GM23338 (cell line): ENCODE measurements at regions not wholly inside any gene's neighbourhood (a gene's known extent, or its start where the extent isn't known, plus 50 kb on each side); places are given as distances from the start of the nearest gene placed in this dataset.

Source experiments
- ATAC-seq: fragments of 200-7000 bp; cut with Tn5 transposase; 3 replicates; pipeline ENCODE4 v1.9.1; 2020
- DNase-seq: peaks from one replicate; pipeline ENCODE4 v3.0.0-alpha.2; 2015; ENCODE audit warnings: low spot score
- H2AFZ ChIP-seq: fragments of 200-600 bp; sonication (generic); 2 replicates; pipeline ENCODE4 v1.8.0; 2016; ENCODE audit warnings: antibody characterized with exemption, mild to moderate bottlenecking, moderate library complexity
- H3F3A ChIP-seq: fragments of 200-600 bp; sonication (generic); replicated peaks from 2 replicates; pipeline ENCODE4 v1.8.0; 2017; ENCODE audit warnings: antibody characterized with exemption, mixed run types, low read depth
- H3K27ac ChIP-seq: fragments of 200-600 bp; sonication (generic); 2 replicates; pipeline ENCODE4 v1.6.1; 2016; ENCODE audit warnings: low read depth
- H3K27me3 ChIP-seq: fragments of 200-600 bp; sonication (generic); 2 replicates; pipeline ENCODE4 v1.8.0; 2016; ENCODE audit warnings: mild to moderate bottlenecking, mixed run types, moderate library complexity; ENCODE audit not compliant: insufficient read depth
- H3K36me3 ChIP-seq: fragments of 200-600 bp; sonication (generic); 2 replicates; pipeline ENCODE4 v1.8.0; 2016; ENCODE audit warnings: mild to moderate bottlenecking; ENCODE audit not compliant: insufficient read depth
- H3K4me1 ChIP-seq: fragments of 200-600 bp; sonication (generic); 2 replicates; pipeline ENCODE4 v1.8.0; 2016; ENCODE audit warnings: mild to moderate bottlenecking, moderate library complexity; ENCODE audit not compliant: insufficient read depth
- H3K4me2 ChIP-seq: fragments of 200-600 bp; sonication (generic); 2 replicates; pipeline ENCODE4 v1.7.1; 2017; ENCODE audit warnings: mixed run types
- H3K4me3 ChIP-seq: fragments of 200-600 bp; sonication (generic); 2 replicates; pipeline ENCODE4 v1.6.1; 2016; ENCODE audit warnings: mixed run types
- H3K79me2 ChIP-seq: fragments of 200-600 bp; sonication (generic); replicated peaks from 2 replicates; pipeline ENCODE4 v1.8.0; 2017; ENCODE audit warnings: mild to moderate bottlenecking; ENCODE audit not compliant: insufficient read depth
- H3K9me2 ChIP-seq: fragments of 200-600 bp; sonication (generic); 2 replicates; pipeline ENCODE4 v1.8.0; 2017; ENCODE audit not compliant: insufficient read depth
- H4K20me1 ChIP-seq: fragments of 200-600 bp; sonication (generic); replicated peaks from 2 replicates; pipeline ENCODE4 v1.8.0; 2017; ENCODE audit warnings: mild to moderate bottlenecking; ENCODE audit not compliant: insufficient read depth
- H3K27ac Mint-ChIP-seq: 2 replicates; pipeline ENCODE4 v1.8.0; 2020; ENCODE audit warnings: inconsistent platforms, mild to moderate bottlenecking, moderate library complexity, mixed read lengths
- H3K27me3 Mint-ChIP-seq: 3 replicates; pipeline ENCODE4 v1.8.0; 2022; ENCODE audit warnings: low read depth, mild to moderate bottlenecking, moderate library complexity, mixed read lengths, inconsistent platforms; ENCODE audit not compliant: insufficient read depth, poor library complexity
- H3K36me3 Mint-ChIP-seq: 3 replicates; pipeline ENCODE4 v1.8.0; 2021; ENCODE audit warnings: low read depth, mild to moderate bottlenecking, inconsistent platforms, moderate library complexity, mixed read lengths
- H3K4me1 Mint-ChIP-seq: 3 replicates; pipeline ENCODE4 v1.8.0; 2020; ENCODE audit warnings: mild to moderate bottlenecking, inconsistent platforms, mixed read lengths
- H3K4me3 Mint-ChIP-seq: 3 replicates; pipeline ENCODE4 v1.8.0; 2021; ENCODE audit warnings: moderate library complexity, mild to moderate bottlenecking, inconsistent platforms, mixed read lengths
- H3K9me3 Mint-ChIP-seq: 3 replicates; pipeline ENCODE4 v1.8.0; 2020; ENCODE audit warnings: moderate library complexity, mild to moderate bottlenecking, inconsistent platforms, mixed read lengths
- CREB1 ChIP-seq: fragments of 250-450 bp; sonication (Bioruptor Pico); IDR thresholded peaks from 2 replicates; pipeline ENCODE4 v1.5.0; 2020; ENCODE audit warnings: low read depth, mild to moderate bottlenecking, moderate library complexity
- JUNB ChIP-seq: IDR thresholded peaks from one replicate; pipeline ENCODE4 v1.6.1; 2016; ENCODE audit warnings: antibody characterized with exemption; ENCODE audit not compliant: unreplicated experiment
- NANOG ChIP-seq: IDR thresholded peaks from 2 replicates; pipeline ENCODE4 v1.6.1; 2016; ENCODE audit warnings: antibody characterized with exemption, borderline replicate concordance
- POLR2AphosphoS5 ChIP-seq: IDR thresholded peaks from 2 replicates; pipeline ENCODE4 v1.6.1; 2016; ENCODE audit warnings: antibody characterized with exemption, low read depth
- STAT1 ChIP-seq: IDR thresholded peaks from one replicate; pipeline ENCODE4 v1.6.1; 2016; ENCODE audit warnings: antibody characterized with exemption; ENCODE audit not compliant: unreplicated experiment
- ZNF114 ChIP-seq: fragments of 250-450 bp; sonication (Bioruptor Pico); IDR thresholded peaks from 2 replicates; pipeline ENCODE4 v1.5.0; 2020; ENCODE audit warnings: mild to moderate bottlenecking, moderate library complexity
- ZNF331 ChIP-seq: fragments of 250-450 bp; sonication (Bioruptor Pico); IDR thresholded peaks from 2 replicates; pipeline ENCODE4 v1.5.0; 2020; ENCODE audit warnings: low read depth, mild to moderate bottlenecking, moderate library complexity
- TF ChIP-seq, protein P1 (sequence below): IDR thresholded peaks from one replicate; pipeline ENCODE4 v1.6.1; 2018; ENCODE audit warnings: antibody characterized with exemption; ENCODE audit not compliant: unreplicated experiment
- TF ChIP-seq, protein P2 (sequence below): fragments of 250-450 bp; sonication (Bioruptor Pico); IDR thresholded peaks from 2 replicates; pipeline ENCODE4 v1.5.0; 2020; ENCODE audit warnings: mild to moderate bottlenecking, moderate library complexity
- TF ChIP-seq, protein P3 (sequence below), 2 experiments: fragments of 200-600 bp in 1 of 2; sonication (generic) in 1 of 2; conservative IDR thresholded peaks; 2 replicates each; pipeline versions ENCODE4 v1.5.1 to v1.6.1; 2016 to 2017; ENCODE audit warnings: antibody characterized with exemption in 2 of 2, low read depth in 2 of 2, mild to moderate bottlenecking in 2 of 2, moderate library complexity in 1 of 2

DNA sequence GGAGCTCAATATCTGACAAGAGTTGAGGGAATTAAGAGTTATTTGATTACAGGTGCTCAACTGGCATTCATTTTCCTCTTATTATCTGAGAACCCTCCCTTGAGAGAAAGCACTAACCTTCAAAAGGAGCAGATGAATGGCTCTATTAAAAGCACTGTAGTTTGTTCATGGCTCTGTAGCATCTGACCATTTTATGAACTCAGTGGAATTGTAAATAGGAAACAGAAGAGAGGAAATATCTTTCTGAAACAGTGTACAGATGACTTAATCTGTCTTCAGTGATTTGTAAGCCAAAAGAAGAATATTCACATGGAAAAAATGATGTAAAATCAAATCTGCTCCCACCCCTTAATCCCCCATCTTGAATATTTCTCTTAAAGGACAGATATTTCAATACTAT is 810.4 kb upstream of the GRAMD2B start (continued):
- TF ChIP-seq, protein P1, sequence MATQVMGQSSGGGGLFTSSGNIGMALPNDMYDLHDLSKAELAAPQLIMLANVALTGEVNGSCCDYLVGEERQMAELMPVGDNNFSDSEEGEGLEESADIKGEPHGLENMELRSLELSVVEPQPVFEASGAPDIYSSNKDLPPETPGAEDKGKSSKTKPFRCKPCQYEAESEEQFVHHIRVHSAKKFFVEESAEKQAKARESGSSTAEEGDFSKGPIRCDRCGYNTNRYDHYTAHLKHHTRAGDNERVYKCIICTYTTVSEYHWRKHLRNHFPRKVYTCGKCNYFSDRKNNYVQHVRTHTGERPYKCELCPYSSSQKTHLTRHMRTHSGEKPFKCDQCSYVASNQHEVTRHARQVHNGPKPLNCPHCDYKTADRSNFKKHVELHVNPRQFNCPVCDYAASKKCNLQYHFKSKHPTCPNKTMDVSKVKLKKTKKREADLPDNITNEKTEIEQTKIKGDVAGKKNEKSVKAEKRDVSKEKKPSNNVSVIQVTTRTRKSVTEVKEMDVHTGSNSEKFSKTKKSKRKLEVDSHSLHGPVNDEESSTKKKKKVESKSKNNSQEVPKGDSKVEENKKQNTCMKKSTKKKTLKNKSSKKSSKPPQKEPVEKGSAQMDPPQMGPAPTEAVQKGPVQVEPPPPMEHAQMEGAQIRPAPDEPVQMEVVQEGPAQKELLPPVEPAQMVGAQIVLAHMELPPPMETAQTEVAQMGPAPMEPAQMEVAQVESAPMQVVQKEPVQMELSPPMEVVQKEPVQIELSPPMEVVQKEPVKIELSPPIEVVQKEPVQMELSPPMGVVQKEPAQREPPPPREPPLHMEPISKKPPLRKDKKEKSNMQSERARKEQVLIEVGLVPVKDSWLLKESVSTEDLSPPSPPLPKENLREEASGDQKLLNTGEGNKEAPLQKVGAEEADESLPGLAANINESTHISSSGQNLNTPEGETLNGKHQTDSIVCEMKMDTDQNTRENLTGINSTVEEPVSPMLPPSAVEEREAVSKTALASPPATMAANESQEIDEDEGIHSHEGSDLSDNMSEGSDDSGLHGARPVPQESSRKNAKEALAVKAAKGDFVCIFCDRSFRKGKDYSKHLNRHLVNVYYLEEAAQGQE: no peak

DNA sequence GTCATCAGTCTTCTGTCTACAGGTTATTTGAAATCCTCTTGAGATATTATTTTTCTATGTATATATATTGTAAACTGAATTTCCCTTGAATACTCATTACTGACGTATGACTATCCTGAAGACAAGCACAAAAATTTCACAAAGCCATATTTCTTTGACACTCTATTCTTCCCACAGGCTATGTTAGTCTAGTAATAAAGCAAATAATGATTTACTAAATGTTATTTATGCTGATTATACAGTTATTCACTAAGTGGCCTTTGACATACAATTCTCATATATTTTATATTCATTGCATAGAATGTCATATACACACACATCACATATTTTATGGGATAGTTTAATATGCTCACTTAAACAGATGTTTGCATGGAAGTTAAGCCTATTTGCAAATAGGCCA is 793.0 kb upstream of the GRAMD2B start:
- DNase-seq: no peak
- Histone ChIP-seq H4K20me1 (no peaks in the 10 kb centered on the region), H3K27ac (no peak overlapping the region), H2AFZ (no peak overlapping the region), H3K36me3 (no peaks in the 10 kb centered on the region), H3K27me3 (no peaks in the 10 kb centered on the region), H3K4me2 (no peak overlapping the region), H3K79me2 (no peaks in the 10 kb centered on the region), H3K4me3 (no peak overlapping the region), H3K4me1 (no peaks in the 10 kb centered on the region), H3K9me2 (no peaks in the 10 kb centered on the region), H3F3A (no peaks in the 10 kb centered on the region)
- no peak for ATAC-seq
- H3K4me3 Mint-ChIP-seq: no peak overlapping the region
- TF ChIP-seq STAT1: no peak
- no peak for TF ChIP-seq NANOG
- no peak for TF ChIP-seq ZNF114 (CRISPR knock-in tag)
- peaks cover 5% of the 10 kb centered on the region; the same call in 2 of the 3 replicates for H3K9me3 Mint-ChIP-seq
- no peak overlapping the region for H3K27ac Mint-ChIP-seq
- peaks cover 2% of the 10 kb centered on the region; the same call in 1 of the 3 replicates for H3K36me3 Mint-ChIP-seq
- no peaks in the 10 kb centered on the region for H3K4me1 Mint-ChIP-seq
- no peaks in the 10 kb centered on the region for H3K27me3 Mint-ChIP-seq

DNA sequence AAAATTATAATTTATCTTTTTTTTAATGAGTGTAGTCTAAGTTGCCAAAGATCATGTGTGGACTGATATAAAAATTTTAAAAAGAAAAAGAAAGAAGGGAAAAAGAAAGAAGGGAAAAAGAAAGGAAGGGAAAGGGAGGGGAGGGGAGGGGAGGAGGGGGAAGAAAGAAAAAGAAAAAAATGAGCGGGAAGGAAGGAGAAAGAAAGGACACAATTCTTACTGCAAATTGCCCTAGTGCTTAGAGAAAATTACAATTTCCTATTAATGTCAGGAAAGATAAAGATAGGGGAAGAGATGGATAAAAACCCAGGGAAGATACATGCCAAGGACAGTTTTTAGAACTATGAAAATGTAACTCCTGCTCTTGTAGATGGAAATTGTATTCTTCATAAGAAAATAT is 789.7 kb upstream of the GRAMD2B start:
- Histone ChIP-seq H3K9me2 (no peaks in the 10 kb centered on the region), H3K4me1 (no peaks in the 10 kb centered on the region), H3K27ac (no peak overlapping the region), H3F3A (no peaks in the 10 kb centered on the region), H3K27me3 (no peaks in the 10 kb centered on the region), H4K20me1 (no peaks in the 10 kb centered on the region), H3K4me3 (no peak overlapping the region), H3K4me2 (no peak overlapping the region), H2AFZ (no peak overlapping the region), H3K36me3 (no peaks in the 10 kb centered on the region), H3K79me2 (no peaks in the 10 kb centered on the region)
- peaks cover 2% of the 10 kb centered on the region; the same call in 2 of the 3 replicates for H3K9me3 Mint-ChIP-seq
- no peaks in the 10 kb centered on the region for H3K27me3 Mint-ChIP-seq
- no peak for ATAC-seq
- no peaks in the 10 kb centered on the region for H3K36me3 Mint-ChIP-seq
- no peak overlapping the region for H3K27ac Mint-ChIP-seq
- no peaks in the 10 kb centered on the region for H3K4me1 Mint-ChIP-seq
- H3K4me3 Mint-ChIP-seq: no peak overlapping the region
- no peak for DNase-seq
- TF ChIP-seq, protein P2, sequence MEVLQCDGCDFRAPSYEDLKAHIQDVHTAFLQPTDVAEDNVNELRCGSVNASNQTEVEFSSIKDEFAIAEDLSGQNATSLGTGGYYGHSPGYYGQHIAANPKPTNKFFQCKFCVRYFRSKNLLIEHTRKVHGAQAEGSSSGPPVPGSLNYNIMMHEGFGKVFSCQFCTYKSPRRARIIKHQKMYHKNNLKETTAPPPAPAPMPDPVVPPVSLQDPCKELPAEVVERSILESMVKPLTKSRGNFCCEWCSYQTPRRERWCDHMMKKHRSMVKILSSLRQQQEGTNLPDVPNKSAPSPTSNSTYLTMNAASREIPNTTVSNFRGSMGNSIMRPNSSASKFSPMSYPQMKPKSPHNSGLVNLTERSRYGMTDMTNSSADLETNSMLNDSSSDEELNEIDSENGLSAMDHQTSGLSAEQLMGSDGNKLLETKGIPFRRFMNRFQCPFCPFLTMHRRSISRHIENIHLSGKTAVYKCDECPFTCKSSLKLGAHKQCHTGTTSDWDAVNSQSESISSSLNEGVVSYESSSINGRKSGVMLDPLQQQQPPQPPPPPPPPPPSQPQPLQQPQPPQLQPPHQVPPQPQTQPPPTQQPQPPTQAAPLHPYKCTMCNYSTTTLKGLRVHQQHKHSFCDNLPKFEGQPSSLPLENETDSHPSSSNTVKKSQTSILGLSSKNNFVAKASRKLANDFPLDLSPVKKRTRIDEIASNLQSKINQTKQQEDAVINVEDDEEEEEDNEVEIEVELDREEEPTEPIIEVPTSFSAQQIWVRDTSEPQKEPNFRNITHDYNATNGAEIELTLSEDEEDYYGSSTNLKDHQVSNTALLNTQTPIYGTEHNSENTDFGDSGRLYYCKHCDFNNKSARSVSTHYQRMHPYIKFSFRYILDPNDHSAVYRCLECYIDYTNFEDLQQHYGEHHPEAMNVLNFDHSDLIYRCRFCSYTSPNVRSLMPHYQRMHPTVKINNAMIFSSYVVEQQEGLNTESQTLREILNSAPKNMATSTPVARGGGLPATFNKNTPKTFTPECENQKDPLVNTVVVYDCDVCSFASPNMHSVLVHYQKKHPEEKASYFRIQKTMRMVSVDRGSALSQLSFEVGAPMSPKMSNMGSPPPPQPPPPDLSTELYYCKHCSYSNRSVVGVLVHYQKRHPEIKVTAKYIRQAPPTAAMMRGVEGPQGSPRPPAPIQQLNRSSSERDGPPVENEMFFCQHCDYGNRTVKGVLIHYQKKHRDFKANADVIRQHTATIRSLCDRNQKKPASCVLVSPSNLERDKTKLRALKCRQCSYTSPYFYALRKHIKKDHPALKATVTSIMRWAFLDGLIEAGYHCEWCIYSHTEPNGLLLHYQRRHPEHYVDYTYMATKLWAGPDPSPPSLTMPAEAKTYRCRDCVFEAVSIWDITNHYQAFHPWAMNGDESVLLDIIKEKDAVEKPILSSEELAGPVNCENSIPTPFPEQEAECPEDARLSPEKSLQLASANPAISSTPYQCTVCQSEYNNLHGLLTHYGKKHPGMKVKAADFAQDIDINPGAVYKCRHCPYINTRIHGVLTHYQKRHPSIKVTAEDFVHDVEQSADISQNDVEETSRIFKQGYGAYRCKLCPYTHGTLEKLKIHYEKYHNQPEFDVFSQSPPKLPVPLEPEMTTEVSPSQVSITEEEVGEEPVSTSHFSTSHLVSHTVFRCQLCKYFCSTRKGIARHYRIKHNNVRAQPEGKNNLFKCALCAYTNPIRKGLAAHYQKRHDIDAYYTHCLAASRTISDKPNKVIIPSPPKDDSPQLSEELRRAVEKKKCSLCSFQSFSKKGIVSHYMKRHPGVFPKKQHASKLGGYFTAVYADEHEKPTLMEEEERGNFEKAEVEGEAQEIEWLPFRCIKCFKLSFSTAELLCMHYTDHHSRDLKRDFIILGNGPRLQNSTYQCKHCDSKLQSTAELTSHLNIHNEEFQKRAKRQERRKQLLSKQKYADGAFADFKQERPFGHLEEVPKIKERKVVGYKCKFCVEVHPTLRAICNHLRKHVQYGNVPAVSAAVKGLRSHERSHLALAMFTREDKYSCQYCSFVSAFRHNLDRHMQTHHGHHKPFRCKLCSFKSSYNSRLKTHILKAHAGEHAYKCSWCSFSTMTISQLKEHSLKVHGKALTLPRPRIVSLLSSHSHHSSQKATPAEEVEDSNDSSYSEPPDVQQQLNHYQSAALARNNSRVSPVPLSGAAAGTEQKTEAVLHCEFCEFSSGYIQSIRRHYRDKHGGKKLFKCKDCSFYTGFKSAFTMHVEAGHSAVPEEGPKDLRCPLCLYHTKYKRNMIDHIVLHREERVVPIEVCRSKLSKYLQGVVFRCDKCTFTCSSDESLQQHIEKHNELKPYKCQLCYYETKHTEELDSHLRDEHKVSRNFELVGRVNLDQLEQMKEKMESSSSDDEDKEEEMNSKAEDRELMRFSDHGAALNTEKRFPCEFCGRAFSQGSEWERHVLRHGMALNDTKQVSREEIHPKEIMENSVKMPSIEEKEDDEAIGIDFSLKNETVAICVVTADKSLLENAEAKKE (CRISPR knock-in tag): no peak
- TF ChIP-seq STAT1: no peak
- TF ChIP-seq JUNB: no peak
- TF ChIP-seq ZNF331: no peak
- TF ChIP-seq POLR2AphosphoS5: no peak
- TF ChIP-seq, protein P3, sequence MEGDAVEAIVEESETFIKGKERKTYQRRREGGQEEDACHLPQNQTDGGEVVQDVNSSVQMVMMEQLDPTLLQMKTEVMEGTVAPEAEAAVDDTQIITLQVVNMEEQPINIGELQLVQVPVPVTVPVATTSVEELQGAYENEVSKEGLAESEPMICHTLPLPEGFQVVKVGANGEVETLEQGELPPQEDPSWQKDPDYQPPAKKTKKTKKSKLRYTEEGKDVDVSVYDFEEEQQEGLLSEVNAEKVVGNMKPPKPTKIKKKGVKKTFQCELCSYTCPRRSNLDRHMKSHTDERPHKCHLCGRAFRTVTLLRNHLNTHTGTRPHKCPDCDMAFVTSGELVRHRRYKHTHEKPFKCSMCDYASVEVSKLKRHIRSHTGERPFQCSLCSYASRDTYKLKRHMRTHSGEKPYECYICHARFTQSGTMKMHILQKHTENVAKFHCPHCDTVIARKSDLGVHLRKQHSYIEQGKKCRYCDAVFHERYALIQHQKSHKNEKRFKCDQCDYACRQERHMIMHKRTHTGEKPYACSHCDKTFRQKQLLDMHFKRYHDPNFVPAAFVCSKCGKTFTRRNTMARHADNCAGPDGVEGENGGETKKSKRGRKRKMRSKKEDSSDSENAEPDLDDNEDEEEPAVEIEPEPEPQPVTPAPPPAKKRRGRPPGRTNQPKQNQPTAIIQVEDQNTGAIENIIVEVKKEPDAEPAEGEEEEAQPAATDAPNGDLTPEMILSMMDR (conservative IDR thresholded peaks at IDR 0.05; ENCODE audit: low read depth in 2 of 2): no peak
- no peak for TF ChIP-seq ZNF114 (CRISPR knock-in tag)
- TF ChIP-seq CREB1 (CRISPR knock-in tag): no peak
